ENCODE measurements at regions not wholly inside any gene's neighbourhood (a gene's known extent, or its start where the extent isn't known, plus 50 kb on each side); places are given as distances from the start of the nearest gene placed in this dataset.

DNA sequence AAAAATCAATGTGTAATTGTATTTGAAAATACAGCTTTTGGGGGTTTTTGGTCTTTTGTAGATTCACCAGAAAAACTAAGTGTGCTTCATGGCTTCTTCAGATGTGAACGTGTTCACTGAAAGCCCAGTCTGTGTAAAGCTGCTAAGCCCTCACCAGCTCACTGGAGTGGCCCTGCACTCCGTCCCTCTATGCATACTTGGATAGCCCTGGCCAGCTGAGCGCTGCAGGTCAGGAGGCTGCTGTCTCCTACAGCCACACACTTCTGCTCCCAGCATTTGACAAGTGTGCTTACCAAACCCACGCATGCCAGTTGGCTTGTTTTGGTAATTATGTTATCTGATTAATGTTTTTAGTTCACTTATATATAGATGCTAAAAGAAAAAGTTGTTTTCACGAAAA, 163.5 kb downstream of the TLR5 start:
- DNase-seq (ENCODE audit: low read depth): no peak
- Histone ChIP-seq H3K27ac (ENCODE audit: low read depth, low read length) (no peak overlapping the region), H3K9ac (ENCODE audit: low read length) (no peak overlapping the region), H2AFZ (ENCODE audit: low read depth, low read length) (no peak overlapping the region), H3K9me3 (ENCODE audit: insufficient read depth, low read depth, low read length) (no peaks in the 10 kb centered on the region), H4K20me1 (ENCODE audit: insufficient read depth, low read length) (no peaks in the 10 kb centered on the region), H3K4me2 (ENCODE audit: low read length) (no peak overlapping the region), H3K4me1 (ENCODE audit: insufficient read depth, low read length) (peaks cover 10% of the 10 kb centered on the region), H3K36me3 (ENCODE audit: insufficient read depth, low read length) (no peaks in the 10 kb centered on the region), H3K79me2 (ENCODE audit: insufficient read depth, low read length) (no peaks in the 10 kb centered on the region), H3K27me3 (ENCODE audit: insufficient read depth, low read length) (no peaks in the 10 kb centered on the region), H3K4me3 (ENCODE audit: insufficient read depth, low read depth, low read length) (no peak overlapping the region)
- TF ChIP-seq, protein P1, sequence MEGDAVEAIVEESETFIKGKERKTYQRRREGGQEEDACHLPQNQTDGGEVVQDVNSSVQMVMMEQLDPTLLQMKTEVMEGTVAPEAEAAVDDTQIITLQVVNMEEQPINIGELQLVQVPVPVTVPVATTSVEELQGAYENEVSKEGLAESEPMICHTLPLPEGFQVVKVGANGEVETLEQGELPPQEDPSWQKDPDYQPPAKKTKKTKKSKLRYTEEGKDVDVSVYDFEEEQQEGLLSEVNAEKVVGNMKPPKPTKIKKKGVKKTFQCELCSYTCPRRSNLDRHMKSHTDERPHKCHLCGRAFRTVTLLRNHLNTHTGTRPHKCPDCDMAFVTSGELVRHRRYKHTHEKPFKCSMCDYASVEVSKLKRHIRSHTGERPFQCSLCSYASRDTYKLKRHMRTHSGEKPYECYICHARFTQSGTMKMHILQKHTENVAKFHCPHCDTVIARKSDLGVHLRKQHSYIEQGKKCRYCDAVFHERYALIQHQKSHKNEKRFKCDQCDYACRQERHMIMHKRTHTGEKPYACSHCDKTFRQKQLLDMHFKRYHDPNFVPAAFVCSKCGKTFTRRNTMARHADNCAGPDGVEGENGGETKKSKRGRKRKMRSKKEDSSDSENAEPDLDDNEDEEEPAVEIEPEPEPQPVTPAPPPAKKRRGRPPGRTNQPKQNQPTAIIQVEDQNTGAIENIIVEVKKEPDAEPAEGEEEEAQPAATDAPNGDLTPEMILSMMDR (IDR thresholded peaks at IDR 0.05; ENCODE audit: insufficient read depth, low read depth, low read length): no peak
- TF ChIP-seq EZH2 (IDR thresholded peaks at IDR 0.05; ENCODE audit: insufficient read depth, low read length): no peak
- no peak for FAIRE-seq
- H3K4me1 Mint-ChIP-seq (ENCODE audit: low read depth, unreplicated experiment): peaks cover 18% of the 10 kb centered on the region
- H3K27ac Mint-ChIP-seq (ENCODE audit: unreplicated experiment): no peak overlapping the region
- no peak overlapping the region for H3K4me3 Mint-ChIP-seq (ENCODE audit: unreplicated experiment)
- no peaks in the 10 kb centered on the region for H3K27me3 Mint-ChIP-seq (ENCODE audit: low read depth, unreplicated experiment)
- peaks cover 5% of the 10 kb centered on the region for H3K9me3 Mint-ChIP-seq (ENCODE audit: unreplicated experiment)
- H3K36me3 Mint-ChIP-seq (ENCODE audit: low read depth, unreplicated experiment): no peaks in the 10 kb centered on the region

DNA sequence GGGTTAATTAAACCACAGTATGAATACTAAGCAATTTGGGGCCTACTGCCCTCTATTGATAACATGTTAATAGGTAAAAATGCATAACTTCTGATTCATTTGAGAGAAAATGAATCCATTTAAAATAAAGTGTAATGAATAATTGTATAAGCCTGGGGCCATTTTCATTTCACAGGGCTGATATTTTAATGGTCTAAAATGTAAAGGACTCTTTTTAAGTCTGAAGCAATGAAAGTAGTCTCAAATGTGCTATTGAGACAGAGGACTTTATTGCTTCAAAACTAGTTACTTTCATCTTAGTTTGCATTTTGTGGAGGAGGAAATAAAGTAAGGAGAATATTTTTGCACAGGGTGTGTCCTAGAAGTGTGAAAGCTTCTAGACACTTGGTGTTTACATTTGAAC, 155.4 kb downstream of the TLR5 start:
- TF ChIP-seq, protein P1 (IDR thresholded peaks at IDR 0.05; ENCODE audit: insufficient read depth, low read depth, low read length): no peak
- TF ChIP-seq EZH2 (IDR thresholded peaks at IDR 0.05; ENCODE audit: insufficient read depth, low read length): no peak
- H3K9me3 Mint-ChIP-seq (ENCODE audit: unreplicated experiment): no peaks in the 10 kb centered on the region
- H4K20me1 ChIP-seq (ENCODE audit: insufficient read depth, low read length): no peaks in the 10 kb centered on the region
- no peaks in the 10 kb centered on the region for H3K4me1 Mint-ChIP-seq (ENCODE audit: low read depth, unreplicated experiment)
- no peak overlapping the region for H3K27ac ChIP-seq (ENCODE audit: low read depth, low read length)
- H3K79me2 ChIP-seq (ENCODE audit: insufficient read depth, low read length): no peaks in the 10 kb centered on the region
- no peak for DNase-seq (ENCODE audit: low read depth)
- no peak overlapping the region for H3K9ac ChIP-seq (ENCODE audit: low read length)
- no peaks in the 10 kb centered on the region for H3K27me3 Mint-ChIP-seq (ENCODE audit: low read depth, unreplicated experiment)
- H3K27ac Mint-ChIP-seq (ENCODE audit: unreplicated experiment): no peak overlapping the region
- H3K4me2 ChIP-seq (ENCODE audit: low read length): no peak overlapping the region
- no peaks in the 10 kb centered on the region for H3K4me1 ChIP-seq (ENCODE audit: insufficient read depth, low read length)
- no peak overlapping the region for H2AFZ ChIP-seq (ENCODE audit: low read depth, low read length)
- H3K36me3 ChIP-seq (ENCODE audit: insufficient read depth, low read length): no peaks in the 10 kb centered on the region
- no peaks in the 10 kb centered on the region for H3K9me3 ChIP-seq (ENCODE audit: insufficient read depth, low read depth, low read length)
- H3K4me3 Mint-ChIP-seq (ENCODE audit: unreplicated experiment): no peak overlapping the region
- FAIRE-seq: no peak
- H3K36me3 Mint-ChIP-seq (ENCODE audit: low read depth, unreplicated experiment): no peaks in the 10 kb centered on the region
- no peaks in the 10 kb centered on the region for H3K27me3 ChIP-seq (ENCODE audit: insufficient read depth, low read length)
- H3K4me3 ChIP-seq (ENCODE audit: insufficient read depth, low read depth, low read length): no peak overlapping the region

DNA sequence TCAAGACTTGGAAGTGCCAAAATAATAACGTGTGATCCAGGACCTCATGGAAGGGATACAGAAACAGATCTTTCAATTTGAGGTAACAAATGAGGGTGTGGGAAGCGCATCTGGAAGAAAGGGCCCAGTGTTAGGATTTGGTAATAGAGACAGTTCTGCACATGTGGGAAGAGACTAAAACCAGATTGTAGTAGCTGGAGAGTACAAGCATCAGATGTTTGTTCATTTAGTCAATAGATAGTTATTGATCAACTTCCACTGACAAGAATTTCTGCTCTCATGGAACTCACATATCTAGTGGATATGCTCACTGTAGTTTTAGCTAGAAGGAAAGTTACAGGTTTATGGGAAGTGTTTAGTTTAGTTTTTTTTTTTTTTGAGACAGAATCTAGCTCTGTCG, 153.6 kb downstream of the TLR5 start:
- no peak overlapping the region for H3K4me2 ChIP-seq (ENCODE audit: low read length)
- H3K36me3 Mint-ChIP-seq (ENCODE audit: low read depth, unreplicated experiment): no peaks in the 10 kb centered on the region
- no peak overlapping the region for H3K27ac ChIP-seq (ENCODE audit: low read depth, low read length)
- H3K27me3 Mint-ChIP-seq (ENCODE audit: low read depth, unreplicated experiment): no peaks in the 10 kb centered on the region
- FAIRE-seq: no peak
- no peaks in the 10 kb centered on the region for H3K9me3 Mint-ChIP-seq (ENCODE audit: unreplicated experiment)
- H3K9me3 ChIP-seq (ENCODE audit: insufficient read depth, low read depth, low read length): no peaks in the 10 kb centered on the region
- H3K36me3 ChIP-seq (ENCODE audit: insufficient read depth, low read length): no peaks in the 10 kb centered on the region
- TF ChIP-seq, protein P1 (IDR thresholded peaks at IDR 0.05; ENCODE audit: insufficient read depth, low read depth, low read length): no peak
- no peak for TF ChIP-seq EZH2 (IDR thresholded peaks at IDR 0.05; ENCODE audit: insufficient read depth, low read length)
- H3K4me3 Mint-ChIP-seq (ENCODE audit: unreplicated experiment): no peak overlapping the region
- H3K27me3 ChIP-seq (ENCODE audit: insufficient read depth, low read length): no peaks in the 10 kb centered on the region
- no peaks in the 10 kb centered on the region for H3K79me2 ChIP-seq (ENCODE audit: insufficient read depth, low read length)
- peaks cover 7% of the 10 kb centered on the region for H3K4me1 ChIP-seq (ENCODE audit: insufficient read depth, low read length)
- peaks cover 6% of the 10 kb centered on the region for H3K4me1 Mint-ChIP-seq (ENCODE audit: low read depth, unreplicated experiment)
- H4K20me1 ChIP-seq (ENCODE audit: insufficient read depth, low read length): no peaks in the 10 kb centered on the region
- H3K9ac ChIP-seq (ENCODE audit: low read length): no peak overlapping the region
- H3K27ac Mint-ChIP-seq (ENCODE audit: unreplicated experiment): no peak overlapping the region
- no peak overlapping the region for H2AFZ ChIP-seq (ENCODE audit: low read depth, low read length)
- no peak overlapping the region for H3K4me3 ChIP-seq (ENCODE audit: insufficient read depth, low read depth, low read length)
- no peak for DNase-seq (ENCODE audit: low read depth)
